Astrocyte (in vitro differentiated cells and primary cell): ENCODE measurements at regions not wholly inside any gene's neighbourhood (a gene's known extent, or its start where the extent isn't known, plus 50 kb on each side); places are given as distances from the start of the nearest gene placed in this dataset.

Experiments used
- DNase-seq: peaks from one replicate; pipeline ENCODE4 v3.0.0-alpha.2; 2010; ENCODE audit warnings: low read depth
- FAIRE-seq: peaks from 2 replicates; lab custom pipeline; 2011; peaks lifted over from hg19 to GRCh38; lab: Jason Lieb, UNC
- H2AFZ ChIP-seq: 2 replicates; pipeline ENCODE4 v1.6.0; 2012; ENCODE audit warnings: low read depth, low read length, inconsistent platforms
- H3K27ac ChIP-seq: 2 replicates; pipeline ENCODE4 v1.5.1; 2011; ENCODE audit warnings: low read depth, low read length, inconsistent platforms
- H3K27me3 ChIP-seq: 2 replicates; pipeline ENCODE4 v1.6.0; 2011; ENCODE audit warnings: low read length, inconsistent platforms; ENCODE audit not compliant: insufficient read depth
- H3K36me3 ChIP-seq: 2 replicates; pipeline ENCODE4 v1.5.1; 2011; ENCODE audit warnings: low read length, inconsistent platforms; ENCODE audit not compliant: insufficient read depth
- H3K4me1 ChIP-seq: 2 replicates; pipeline ENCODE4 v1.5.1; 2011; ENCODE audit warnings: low read length, inconsistent platforms; ENCODE audit not compliant: insufficient read depth
- H3K4me2 ChIP-seq: 2 replicates; pipeline ENCODE4 v1.6.0; 2012; ENCODE audit warnings: low read length, inconsistent platforms
- H3K4me3 ChIP-seq: 2 replicates; pipeline ENCODE4 v1.5.1; 2011; ENCODE audit warnings: low read depth, mild to moderate bottlenecking, low read length, inconsistent platforms; ENCODE audit not compliant: insufficient read depth
- H3K79me2 ChIP-seq: 2 replicates; pipeline ENCODE4 v1.6.0; 2012; ENCODE audit warnings: mild to moderate bottlenecking, low read length, inconsistent platforms; ENCODE audit not compliant: insufficient read depth
- H3K9ac ChIP-seq: 2 replicates; pipeline ENCODE4 v1.6.0; 2012; ENCODE audit warnings: mild to moderate bottlenecking, low read length, inconsistent platforms
- H3K9me3 ChIP-seq: 2 replicates; pipeline ENCODE4 v1.5.1; 2012; ENCODE audit warnings: low read depth, mild to moderate bottlenecking, low read length, inconsistent platforms; ENCODE audit not compliant: insufficient read depth
- H4K20me1 ChIP-seq: 2 replicates; pipeline ENCODE4 v1.6.0; 2012; ENCODE audit warnings: low read length, inconsistent platforms; ENCODE audit not compliant: insufficient read depth
- H3K27ac Mint-ChIP-seq: one replicate; pipeline ENCODE4 v1.8.0; 2021; ENCODE audit warnings: mild to moderate bottlenecking, mixed read lengths; ENCODE audit not compliant: unreplicated experiment
- H3K27me3 Mint-ChIP-seq: one replicate; pipeline ENCODE4 v1.8.0; 2021; ENCODE audit warnings: low read depth, mixed read lengths; ENCODE audit not compliant: unreplicated experiment
- H3K36me3 Mint-ChIP-seq: one replicate; pipeline ENCODE4 v1.8.0; 2021; ENCODE audit warnings: low read depth, mixed read lengths; ENCODE audit not compliant: unreplicated experiment
- H3K4me1 Mint-ChIP-seq: one replicate; pipeline ENCODE4 v1.8.0; 2021; ENCODE audit warnings: low read depth, mixed read lengths; ENCODE audit not compliant: unreplicated experiment
- H3K4me3 Mint-ChIP-seq: one replicate; pipeline ENCODE4 v1.8.0; 2021; ENCODE audit warnings: mild to moderate bottlenecking, moderate library complexity, mixed read lengths; ENCODE audit not compliant: unreplicated experiment
- H3K9me3 Mint-ChIP-seq: one replicate; pipeline ENCODE4 v1.8.0; 2021; ENCODE audit warnings: mild to moderate bottlenecking, mixed read lengths; ENCODE audit not compliant: unreplicated experiment
- CTCF ChIP-seq: IDR thresholded peaks from 2 replicates; pipeline ENCODE4 v1.5.1; 2011; ENCODE audit warnings: low read depth, mild to moderate bottlenecking, inconsistent platforms, low read length, moderate library complexity; ENCODE audit not compliant: insufficient read depth
- EZH2 ChIP-seq: IDR thresholded peaks from 2 replicates; pipeline ENCODE4 v1.6.1; 2012; ENCODE audit warnings: mild to moderate bottlenecking, low read length, inconsistent platforms; ENCODE audit not compliant: insufficient read depth

GRCh38 chr6:169379495-169380070 is 125.9 kb upstream of the THBS2 start:
- Histone ChIP-seq H4K20me1 (no peaks in the 10 kb centered on the region), H3K4me2 (no peak overlapping the region), H3K36me3 (no peaks in the 10 kb centered on the region), H3K4me1 (no peaks in the 10 kb centered on the region), H3K9me3 (peaks cover 21% of the 10 kb centered on the region), H3K27me3 (no peaks in the 10 kb centered on the region), H3K27ac (no peak overlapping the region), H3K9ac (no peak overlapping the region), H3K79me2 (no peaks in the 10 kb centered on the region), H3K4me3 (no peak overlapping the region), H2AFZ (no peak overlapping the region)
- no peak overlapping the region for H3K27ac Mint-ChIP-seq
- DNase-seq (no peak), FAIRE-seq (no peak)
- H3K4me3 Mint-ChIP-seq = no peak overlapping the region
- peaks cover 40% of the 10 kb centered on the region for H3K9me3 Mint-ChIP-seq
- H3K4me1 Mint-ChIP-seq = no peaks in the 10 kb centered on the region
- peaks cover 2% of the 10 kb centered on the region for H3K36me3 Mint-ChIP-seq
- TF ChIP-seq EZH2 = no peak
- TF ChIP-seq CTCF = no peak
- peaks cover 9% of the 10 kb centered on the region for H3K27me3 Mint-ChIP-seq

GRCh38 chr6:169378620-169379381 is 125.2 kb upstream of the THBS2 start:
- H3K9ac ChIP-seq = no peak overlapping the region
- H3K9me3 ChIP-seq = peaks cover 21% of the 10 kb centered on the region
- peaks cover 43% of the 10 kb centered on the region for H3K9me3 Mint-ChIP-seq
- TF ChIP-seq EZH2 (no peak), CTCF (no peak)
- DNase-seq (no peak), FAIRE-seq (no peak)
- no peaks in the 10 kb centered on the region for H3K36me3 ChIP-seq
- no peak overlapping the region for H3K27ac Mint-ChIP-seq
- H3K79me2 ChIP-seq = no peaks in the 10 kb centered on the region
- H3K27me3 ChIP-seq = no peaks in the 10 kb centered on the region
- no peaks in the 10 kb centered on the region for H3K4me1 Mint-ChIP-seq
- H3K4me3 Mint-ChIP-seq = no peak overlapping the region
- no peaks in the 10 kb centered on the region for H4K20me1 ChIP-seq
- no peak overlapping the region for H3K4me2 ChIP-seq
- no peak overlapping the region for H3K27ac ChIP-seq
- no peak overlapping the region for H2AFZ ChIP-seq
- peaks cover 9% of the 10 kb centered on the region for H3K27me3 Mint-ChIP-seq
- no peaks in the 10 kb centered on the region for H3K4me1 ChIP-seq
- H3K4me3 ChIP-seq = no peak overlapping the region
- peaks cover 2% of the 10 kb centered on the region for H3K36me3 Mint-ChIP-seq

DNA sequence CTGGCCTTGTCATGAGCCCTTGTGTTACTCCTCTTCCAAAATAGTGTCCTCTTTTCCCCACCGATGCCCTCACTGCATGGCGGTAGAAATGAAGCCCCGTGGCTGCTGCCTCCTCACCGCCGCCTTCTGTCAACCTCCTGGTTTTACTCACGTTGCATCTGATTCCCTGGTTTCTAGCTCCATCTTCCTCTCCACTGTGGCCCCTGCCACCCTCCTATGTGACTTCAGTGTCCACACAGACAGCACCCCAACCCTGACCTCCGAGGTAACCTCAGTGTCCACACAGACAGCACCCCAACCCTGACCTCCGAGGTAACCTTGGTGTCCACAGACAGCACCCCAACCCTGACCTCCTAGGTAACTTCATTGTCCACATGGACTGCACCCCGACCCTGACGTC is 122.8 kb upstream of the THBS2 start:
- H3K27ac ChIP-seq = no peak overlapping the region
- H3K4me1 Mint-ChIP-seq = no peaks in the 10 kb centered on the region
- DNase-seq (no peak), FAIRE-seq (no peak)
- H3K27me3 ChIP-seq = no peaks in the 10 kb centered on the region
- no peak overlapping the region for H3K9ac ChIP-seq
- H3K4me3 Mint-ChIP-seq = no peak overlapping the region
- peaks cover 2% of the 10 kb centered on the region for H3K36me3 Mint-ChIP-seq
- TF ChIP-seq CTCF (no peak), EZH2 (no peak)
- peaks cover 9% of the 10 kb centered on the region for H3K27me3 Mint-ChIP-seq
- peaks cover 24% of the 10 kb centered on the region for H3K9me3 ChIP-seq
- no peak overlapping the region for H3K27ac Mint-ChIP-seq
- H3K4me2 ChIP-seq = no peak overlapping the region
- H3K79me2 ChIP-seq = no peaks in the 10 kb centered on the region
- no peaks in the 10 kb centered on the region for H3K4me1 ChIP-seq
- H2AFZ ChIP-seq = no peak overlapping the region
- no peak overlapping the region for H3K4me3 ChIP-seq
- no peaks in the 10 kb centered on the region for H4K20me1 ChIP-seq
- no peaks in the 10 kb centered on the region for H3K36me3 ChIP-seq
- peaks cover 37% of the 10 kb centered on the region for H3K9me3 Mint-ChIP-seq
